WI38 (cell line): ENCODE measurements at regions not wholly inside any gene's neighbourhood (a gene's known extent, or its start where the extent isn't known, plus 50 kb on each side); places are given as distances from the start of the nearest gene placed in this dataset.

Source experiments
- H3K4me3 ChIP-seq: 2 replicates; pipeline ENCODE4 v1.5.1; 2011; ENCODE audit warnings: low read depth, mild to moderate bottlenecking, control low read depth, low read length
- CTCF ChIP-seq: IDR thresholded peaks from 2 replicates; pipeline ENCODE4 v1.5.1; 2012; ENCODE audit warnings: low read depth, mild to moderate bottlenecking, control low read depth, low read length

- no peak for TF ChIP-seq CTCF
- no peak overlapping the region for H3K4me3 ChIP-seq
Measured at GRCh38 chr5:39877479-39877878, 452.7 kb upstream of the DAB2 start.

GRCh38 chr5:39876146-39876545, 451.4 kb upstream of the DAB2 start:
- no peak overlapping the region for H3K4me3 ChIP-seq
- TF ChIP-seq CTCF = no peak

GRCh38 chr5:39870137-39870536, 445.4 kb upstream of the DAB2 start:
- no peak for TF ChIP-seq CTCF
- no peak overlapping the region for H3K4me3 ChIP-seq

- no peak for TF ChIP-seq CTCF
- no peak overlapping the region for H3K4me3 ChIP-seq
Measured at GRCh38 chr5:39869396-39869795, 444.6 kb upstream of the DAB2 start.

GRCh38 chr5:39867923-39868322, 443.1 kb upstream of the DAB2 start:
- no peak overlapping the region for H3K4me3 ChIP-seq
- no peak for TF ChIP-seq CTCF

- no peak for TF ChIP-seq CTCF
- H3K4me3 ChIP-seq = no peak overlapping the region
Measured at GRCh38 chr5:39863926-39864552, 439.3 kb upstream of the DAB2 start.

- no peak overlapping the region for H3K4me3 ChIP-seq
- no peak for TF ChIP-seq CTCF
Measured at GRCh38 chr5:39857041-39857440, 432.3 kb upstream of the DAB2 start.
